ENCODE measurements at regions not wholly inside any gene's neighbourhood (a gene's known extent, or its start where the extent isn't known, plus 50 kb on each side); places are given as distances from the start of the nearest gene placed in this dataset.

DNA sequence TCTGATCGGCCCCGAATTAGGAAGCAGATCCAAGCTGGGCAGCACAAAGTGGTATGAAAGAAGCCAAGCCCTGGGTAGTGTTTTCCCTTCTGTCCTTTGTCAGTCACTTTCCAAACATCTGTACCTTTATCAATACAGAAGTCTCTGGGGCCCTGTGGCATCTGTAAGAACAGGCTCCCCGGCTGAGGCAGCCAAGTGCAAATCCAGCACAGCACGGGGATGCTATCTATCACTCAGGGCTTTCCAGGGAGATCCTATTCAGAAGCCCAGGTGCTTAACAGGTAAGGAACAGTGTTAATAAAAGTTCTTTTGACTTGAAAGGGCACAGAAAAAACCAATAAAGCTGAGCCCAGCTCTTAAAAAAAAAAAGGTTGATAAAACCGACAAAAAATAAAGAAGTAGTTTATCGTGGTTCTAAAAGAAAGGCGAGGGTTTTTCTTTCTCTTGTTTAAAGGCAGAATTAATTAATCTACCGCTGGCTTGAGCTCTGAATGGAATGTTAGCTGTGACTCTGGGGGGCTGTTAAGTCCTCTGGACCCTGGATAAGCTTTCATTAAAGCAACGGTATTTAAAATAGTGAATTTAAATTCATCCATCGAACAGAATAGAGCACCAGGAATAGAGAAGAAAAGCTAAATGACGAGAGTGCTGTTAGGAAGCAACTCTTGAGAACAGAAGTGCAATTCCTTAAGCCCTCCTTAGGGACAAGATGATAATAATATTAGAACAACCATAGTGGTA lies 119.1 kb upstream of the GATB start:
- no peak overlapping the region for H3K27ac ChIP-seq
- TF ChIP-seq, protein P1, sequence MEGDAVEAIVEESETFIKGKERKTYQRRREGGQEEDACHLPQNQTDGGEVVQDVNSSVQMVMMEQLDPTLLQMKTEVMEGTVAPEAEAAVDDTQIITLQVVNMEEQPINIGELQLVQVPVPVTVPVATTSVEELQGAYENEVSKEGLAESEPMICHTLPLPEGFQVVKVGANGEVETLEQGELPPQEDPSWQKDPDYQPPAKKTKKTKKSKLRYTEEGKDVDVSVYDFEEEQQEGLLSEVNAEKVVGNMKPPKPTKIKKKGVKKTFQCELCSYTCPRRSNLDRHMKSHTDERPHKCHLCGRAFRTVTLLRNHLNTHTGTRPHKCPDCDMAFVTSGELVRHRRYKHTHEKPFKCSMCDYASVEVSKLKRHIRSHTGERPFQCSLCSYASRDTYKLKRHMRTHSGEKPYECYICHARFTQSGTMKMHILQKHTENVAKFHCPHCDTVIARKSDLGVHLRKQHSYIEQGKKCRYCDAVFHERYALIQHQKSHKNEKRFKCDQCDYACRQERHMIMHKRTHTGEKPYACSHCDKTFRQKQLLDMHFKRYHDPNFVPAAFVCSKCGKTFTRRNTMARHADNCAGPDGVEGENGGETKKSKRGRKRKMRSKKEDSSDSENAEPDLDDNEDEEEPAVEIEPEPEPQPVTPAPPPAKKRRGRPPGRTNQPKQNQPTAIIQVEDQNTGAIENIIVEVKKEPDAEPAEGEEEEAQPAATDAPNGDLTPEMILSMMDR (IDR thresholded peaks at IDR 0.05): no peak
- H3K4me3 ChIP-seq: no peak overlapping the region
- intact Hi-C loops (cut with DNase I): no loop called here
- H3K27me3 ChIP-seq: no peaks in the 10 kb centered on the region
- ATAC-seq: no peak
- no peaks in the 10 kb centered on the region for H3K36me3 ChIP-seq
- H3K9me3 ChIP-seq: no peaks in the 10 kb centered on the region
- WGBS, 2 donors: 72 to 81% methylated on average over 11 of the region's 11 CpGs
- no peaks in the 10 kb centered on the region for H3K4me1 ChIP-seq
- DNase-seq: no peak

DNA sequence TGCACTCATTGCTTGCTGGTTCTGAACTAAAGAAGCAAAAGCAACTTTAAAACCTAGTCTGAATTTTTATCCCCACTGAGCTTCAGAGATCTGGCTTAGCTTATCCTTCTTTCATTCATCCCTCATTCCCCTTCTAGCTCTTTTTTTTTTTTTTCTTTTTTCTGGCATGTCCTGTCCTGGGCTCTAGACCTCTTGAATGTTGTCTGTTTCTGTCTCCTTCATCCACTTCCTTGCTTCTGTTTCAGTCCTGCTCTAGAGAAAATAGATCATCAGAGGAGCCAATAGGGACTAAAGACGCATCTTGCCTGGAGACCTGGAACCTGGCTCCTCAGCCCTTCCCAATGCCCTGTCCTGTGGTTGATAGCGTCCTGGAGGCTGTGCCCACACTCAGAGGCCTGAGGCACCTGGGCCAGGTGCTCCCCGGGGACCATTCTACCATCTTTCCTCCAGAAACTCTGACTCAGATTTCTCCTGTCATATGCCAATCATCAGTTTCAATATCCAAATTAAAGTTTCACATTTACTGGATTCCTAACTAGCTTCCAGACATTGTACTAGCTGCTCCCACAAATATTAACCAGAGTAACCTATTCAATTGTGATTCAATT lies 115.7 kb upstream of the GATB start:
- no peak overlapping the region for H3K27ac ChIP-seq
- H3K9me3 ChIP-seq: no peaks in the 10 kb centered on the region
- no peak for DNase-seq
- TF ChIP-seq, protein P1 (IDR thresholded peaks at IDR 0.05): no peak
- ATAC-seq: no peak
- no peak overlapping the region for H3K4me3 ChIP-seq
- H3K36me3 ChIP-seq: no peaks in the 10 kb centered on the region
- H3K27me3 ChIP-seq: no peaks in the 10 kb centered on the region
- 85 to 88% methylated on average over 3 of the region's 3 CpGs for WGBS, 2 donors
- intact Hi-C loops (cut with DNase I): no loop called here
- no peaks in the 10 kb centered on the region for H3K4me1 ChIP-seq

DNA sequence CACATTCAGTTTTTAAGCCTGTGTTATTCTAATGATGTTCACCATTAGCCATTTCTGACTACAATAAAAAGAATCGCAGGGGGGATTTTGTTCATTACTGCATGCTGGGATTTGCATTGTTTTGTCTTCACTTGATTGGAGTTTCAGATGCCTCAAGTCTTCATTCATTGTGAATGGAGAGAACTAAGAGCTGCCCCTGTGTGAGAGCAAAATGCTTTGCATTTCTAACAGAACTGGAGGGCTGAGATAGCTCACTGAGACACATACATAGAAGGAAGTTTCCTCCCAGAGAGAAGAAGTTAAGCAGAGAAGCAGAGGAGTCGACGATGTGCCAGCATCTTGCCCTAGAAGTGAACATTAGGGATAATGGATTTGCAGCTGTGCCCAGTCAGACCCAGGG lies 113.5 kb upstream of the GATB start:
- no peak overlapping the region for H3K4me3 ChIP-seq
- no peaks in the 10 kb centered on the region for H3K9me3 ChIP-seq
- no peak for DNase-seq
- H3K4me1 ChIP-seq: no peaks in the 10 kb centered on the region
- intact Hi-C loops (cut with DNase I): no loop called here
- no peaks in the 10 kb centered on the region for H3K27me3 ChIP-seq
- no peak overlapping the region for H3K27ac ChIP-seq
- no peak for ATAC-seq
- no peaks in the 10 kb centered on the region for H3K36me3 ChIP-seq
- TF ChIP-seq, protein P1 (IDR thresholded peaks at IDR 0.05): no peak
- 61 to 65% methylated on average over 3 of the region's 3 CpGs for WGBS, 2 donors

DNA sequence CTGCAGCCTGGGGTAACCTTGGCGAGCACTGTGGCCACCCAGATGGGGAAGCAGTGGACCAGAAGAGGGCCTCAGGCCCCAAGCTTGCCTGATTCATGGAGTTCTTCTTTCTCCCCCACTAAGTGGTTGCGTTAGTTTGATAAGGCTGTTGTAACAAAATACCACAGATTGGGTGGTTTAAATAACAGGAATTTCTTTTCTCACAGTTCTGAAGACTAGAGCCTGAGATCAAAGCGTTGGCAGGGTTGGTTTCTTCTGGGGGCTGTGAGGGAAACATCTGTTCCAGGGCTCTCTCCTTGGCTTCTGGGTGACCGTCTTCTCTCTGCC lies 105.7 kb upstream of the GATB start:
- Histone ChIP-seq H3K4me3 (no peak overlapping the region), H3K9me3 (peaks cover 0 to 10% (median 0%) of the 10 kb centered on the region in 11 donors), H3K36me3 (no peaks in the 10 kb centered on the region), H3K27ac (no peak overlapping the region), H3K27me3 (no peaks in the 10 kb centered on the region), H3K4me1 (peaks cover 0 to 29% (median 16%) of the 10 kb centered on the region in 9 donors)
- DNase-seq (no peak), ATAC-seq (peak in 2 of 8 donors; percentile 44 to 58)
- whole genome bisulfite sequencing, 2 donors: 78 to 87% methylated on average over 4 of the region's 4 CpGs
- TF ChIP-seq, protein P1 (IDR thresholded peaks at IDR 0.05): no peak
- intact Hi-C loops (cut with DNase I): no loop called here

All from heart right ventricle (tissue), 16 donors.